Naive B cell (primary cell): ENCODE measurements at regions not wholly inside any gene's neighbourhood (a gene's known extent, or its start where the extent isn't known, plus 50 kb on each side); places are given as distances from the start of the nearest gene placed in this dataset.

Experiments used
- ATAC-seq, 2 donors: fragments of 150-1000 bp; cut with Tn5 transposase; 2 replicates each; pipeline ENCODE4 v1.10.0; 2021; ENCODE audit warnings: low read depth in 2 of 2, mild to moderate bottlenecking in 2 of 2, moderate library complexity in 2 of 2
- DNase-seq: peaks from one replicate; pipeline ENCODE4 v3.0.0; 2022
- H3K27ac Mint-ChIP-seq, 6 donors: one replicate each; pipeline ENCODE4 v1.8.0; 2020 to 2022; ENCODE audit warnings: mild to moderate bottlenecking in 6 of 6, mixed read lengths in 6 of 6, moderate library complexity in 5 of 6, inconsistent platforms in 2 of 6
- H3K27me3 Mint-ChIP-seq, 3 donors: one replicate each; pipeline ENCODE4 v1.8.0; 2021 to 2022; ENCODE audit warnings: mixed read lengths in 3 of 3, mild to moderate bottlenecking in 1 of 3
- H3K36me3 Mint-ChIP-seq, 2 donors: one replicate each; pipeline ENCODE4 v1.8.0; 2020 to 2022; ENCODE audit warnings: mixed read lengths in 2 of 2, inconsistent platforms in 1 of 2, mild to moderate bottlenecking in 1 of 2
- H3K4me1 Mint-ChIP-seq, 3 donors: one replicate each; pipeline ENCODE4 v1.8.0; 2020 to 2022; ENCODE audit warnings: mixed read lengths in 3 of 3, inconsistent platforms in 1 of 3, mild to moderate bottlenecking in 1 of 3, moderate library complexity in 1 of 3
- H3K4me3 Mint-ChIP-seq, 8 donors: one replicate each; pipeline ENCODE4 v1.8.0; 2020 to 2022; ENCODE audit warnings: mild to moderate bottlenecking in 8 of 8, mixed read lengths in 8 of 8, moderate library complexity in 8 of 8, inconsistent platforms in 2 of 8
- H3K9me3 Mint-ChIP-seq, 7 donors: one replicate each; pipeline ENCODE4 v1.8.0; 2020 to 2022; ENCODE audit warnings: mixed read lengths in 7 of 7, mild to moderate bottlenecking in 5 of 7, inconsistent platforms in 2 of 7, moderate library complexity in 1 of 7

DNA sequence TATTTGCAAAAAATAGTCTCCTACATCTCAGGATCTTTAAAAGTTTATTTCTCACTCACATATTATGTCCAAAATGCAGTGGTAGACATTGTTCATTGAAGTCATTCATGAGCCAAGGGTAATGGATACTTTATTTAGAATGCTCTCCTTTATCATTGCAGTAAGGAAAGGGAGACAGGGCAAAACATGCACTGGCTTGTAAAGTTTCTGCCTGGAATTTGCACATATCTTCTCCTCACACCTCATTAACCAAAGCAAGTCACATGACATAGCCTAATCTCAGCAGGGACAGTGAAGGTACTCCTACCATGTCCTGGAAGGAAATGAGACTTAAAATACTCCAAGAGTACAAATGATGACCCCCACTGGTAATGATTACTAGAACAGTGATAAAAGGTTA lies 333.7 kb upstream of the EPHA3 start:
- no peak overlapping the region for H3K27ac Mint-ChIP-seq
- H3K9me3 Mint-ChIP-seq: peaks cover 0 to 14% (median 2%) of the 10 kb centered on the region in 7 donors
- DNase-seq (no peak), ATAC-seq (no peak)
- no peaks in the 10 kb centered on the region for H3K36me3 Mint-ChIP-seq
- no peak overlapping the region for H3K4me3 Mint-ChIP-seq
- no peaks in the 10 kb centered on the region for H3K27me3 Mint-ChIP-seq
- H3K4me1 Mint-ChIP-seq: no peaks in the 10 kb centered on the region

DNA sequence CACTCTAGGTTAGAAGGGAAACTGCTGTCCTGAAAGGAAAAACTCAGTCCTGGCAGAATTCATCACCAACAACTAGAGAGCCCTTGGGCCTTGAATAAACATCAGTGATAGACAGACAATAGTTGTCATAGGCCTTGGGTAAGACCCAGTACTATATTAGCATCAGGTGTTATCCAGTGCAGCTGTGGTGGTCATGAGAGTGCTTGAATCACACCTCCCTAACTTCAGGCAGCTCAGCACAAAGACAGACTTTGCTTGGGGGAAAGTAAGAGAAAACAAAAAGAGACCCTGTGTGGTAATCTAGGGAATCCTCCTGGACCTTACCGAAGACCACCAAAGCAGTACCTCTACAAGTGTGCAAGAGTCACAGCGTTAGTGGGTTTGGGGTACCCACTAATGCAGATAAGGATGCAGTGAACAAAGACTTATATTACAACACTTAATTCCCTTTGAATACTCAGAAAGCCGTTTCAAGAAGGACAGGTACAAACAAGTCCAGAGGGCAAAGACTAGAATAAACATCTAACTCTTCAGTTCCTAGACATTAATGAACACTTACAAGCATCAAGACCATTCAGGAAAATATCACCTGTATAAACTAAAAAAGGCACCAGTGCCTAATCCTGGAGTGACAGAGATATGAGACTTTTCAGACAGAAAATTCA lies 332.3 kb upstream of the EPHA3 start:
- Mint-ChIP-seq H3K27ac (no peak overlapping the region), H3K4me3 (no peak overlapping the region), H3K9me3 (peaks cover 0 to 10% (median 1%) of the 10 kb centered on the region in 7 donors), H3K27me3 (no peaks in the 10 kb centered on the region), H3K4me1 (no peaks in the 10 kb centered on the region), H3K36me3 (no peaks in the 10 kb centered on the region)
- DNase-seq (no peak), ATAC-seq (no peak)

DNA sequence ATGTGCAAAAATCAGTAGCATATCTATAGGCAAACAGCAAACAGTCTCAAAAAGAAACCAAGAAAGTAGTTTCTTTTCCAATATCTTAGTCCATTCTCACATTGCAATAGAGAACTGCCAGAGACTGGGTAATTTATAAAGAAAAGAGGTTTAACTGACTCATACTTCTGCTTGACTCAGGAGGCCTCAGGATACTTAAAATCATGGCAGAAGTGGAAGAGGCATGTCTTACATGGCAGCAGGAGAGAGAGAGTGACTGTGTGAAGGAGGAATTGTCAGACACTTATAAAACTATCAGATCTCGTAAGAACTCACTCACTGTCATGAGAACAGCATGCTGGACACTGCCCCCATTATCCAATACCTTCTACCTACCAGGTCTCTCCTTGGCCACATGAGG lies 327.9 kb upstream of the EPHA3 start:
- no peaks in the 10 kb centered on the region for H3K36me3 Mint-ChIP-seq
- peaks cover 0 to 7% (median 6%) of the 10 kb centered on the region in 7 donors for H3K9me3 Mint-ChIP-seq
- DNase-seq (no peak), ATAC-seq (no peak)
- no peak overlapping the region for H3K27ac Mint-ChIP-seq
- no peaks in the 10 kb centered on the region for H3K4me1 Mint-ChIP-seq
- no peak overlapping the region for H3K4me3 Mint-ChIP-seq
- H3K27me3 Mint-ChIP-seq: no peaks in the 10 kb centered on the region

DNA sequence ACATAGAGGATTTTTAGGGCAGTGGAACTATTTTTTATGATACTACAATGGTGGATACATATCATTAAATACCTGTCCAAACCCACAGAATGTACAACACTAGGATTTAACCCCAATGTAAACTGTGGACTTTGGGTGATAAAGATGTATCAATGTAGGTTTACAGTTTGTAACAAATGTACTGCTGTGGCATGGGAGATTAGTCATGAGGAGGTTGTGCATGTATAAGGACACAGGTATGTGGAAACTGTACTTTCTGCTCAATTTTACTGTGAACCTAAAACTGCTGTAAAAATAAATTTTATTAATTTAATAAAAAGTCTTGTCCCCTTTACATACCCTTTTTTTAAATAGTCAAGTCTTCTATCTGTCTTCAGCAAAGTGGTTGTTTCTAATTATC lies 322.5 kb upstream of the EPHA3 start:
- peaks cover 2 to 16% (median 7%) of the 10 kb centered on the region in 7 donors for H3K9me3 Mint-ChIP-seq

DNA sequence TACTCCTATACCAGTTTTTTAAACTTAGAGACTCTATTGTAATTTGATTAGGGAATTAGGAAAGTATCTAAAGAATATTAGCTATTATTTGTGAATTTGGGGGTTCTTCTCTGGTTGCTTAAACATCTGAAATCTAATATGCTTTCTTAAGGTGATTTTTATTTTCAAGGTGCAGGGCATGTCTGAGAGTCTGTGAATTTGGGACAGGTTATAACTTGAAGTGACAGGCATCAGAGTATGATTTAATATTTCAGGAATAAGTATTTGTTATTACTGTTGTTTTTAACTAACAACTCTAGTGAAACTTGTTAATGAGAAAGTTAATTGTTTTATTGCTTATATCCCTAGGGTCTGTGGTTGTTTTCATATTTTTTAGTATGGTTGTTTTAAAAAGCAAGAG lies 321.6 kb upstream of the EPHA3 start:
- ATAC-seq: no peak
- Mint-ChIP-seq H3K4me1 (no peaks in the 10 kb centered on the region), H3K27ac (no peak overlapping the region), H3K9me3 (peaks cover 2 to 16% (median 6%) of the 10 kb centered on the region in 7 donors), H3K36me3 (no peaks in the 10 kb centered on the region), H3K4me3 (no peak overlapping the region), H3K27me3 (no peaks in the 10 kb centered on the region)
- no peak for DNase-seq

More for the DNA sequence above, 322.5 kb upstream of the EPHA3 start:
- H3K27me3 Mint-ChIP-seq: no peaks in the 10 kb centered on the region
- H3K4me3 Mint-ChIP-seq: no peak overlapping the region
- no peak for DNase-seq
- no peak overlapping the region for H3K27ac Mint-ChIP-seq
- H3K36me3 Mint-ChIP-seq: no peaks in the 10 kb centered on the region
- H3K4me1 Mint-ChIP-seq: no peaks in the 10 kb centered on the region
- ATAC-seq: no peak

DNA sequence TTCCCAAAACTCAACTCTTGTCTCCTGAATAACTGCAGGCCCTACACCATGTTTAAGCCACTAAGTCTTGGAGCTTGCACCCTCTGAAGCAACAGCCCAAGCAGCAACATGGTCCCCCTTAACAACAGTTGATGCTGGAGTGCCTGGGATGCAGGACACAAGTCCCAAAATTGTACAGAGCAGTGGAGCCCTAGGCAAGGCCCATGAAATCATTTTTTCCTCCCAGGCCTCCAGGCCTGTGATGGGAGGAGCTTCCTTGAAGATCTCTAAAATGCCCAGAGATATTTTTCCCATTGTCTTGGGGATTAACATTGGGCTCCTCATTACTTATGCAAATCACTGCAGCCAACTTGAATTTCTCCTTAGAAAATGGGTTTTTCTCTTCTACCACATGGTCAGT lies 311.9 kb upstream of the EPHA3 start:
- Mint-ChIP-seq H3K27me3 (no peaks in the 10 kb centered on the region), H3K9me3 (peaks cover 21 to 48% (median 31%) of the 10 kb centered on the region in 7 donors), H3K27ac (no peak overlapping the region), H3K36me3 (peaks cover 0 to 24% of the 10 kb centered on the region in 2 donors), H3K4me3 (no peak overlapping the region), H3K4me1 (no peaks in the 10 kb centered on the region)
- ATAC-seq (no peak), DNase-seq (no peak)

DNA sequence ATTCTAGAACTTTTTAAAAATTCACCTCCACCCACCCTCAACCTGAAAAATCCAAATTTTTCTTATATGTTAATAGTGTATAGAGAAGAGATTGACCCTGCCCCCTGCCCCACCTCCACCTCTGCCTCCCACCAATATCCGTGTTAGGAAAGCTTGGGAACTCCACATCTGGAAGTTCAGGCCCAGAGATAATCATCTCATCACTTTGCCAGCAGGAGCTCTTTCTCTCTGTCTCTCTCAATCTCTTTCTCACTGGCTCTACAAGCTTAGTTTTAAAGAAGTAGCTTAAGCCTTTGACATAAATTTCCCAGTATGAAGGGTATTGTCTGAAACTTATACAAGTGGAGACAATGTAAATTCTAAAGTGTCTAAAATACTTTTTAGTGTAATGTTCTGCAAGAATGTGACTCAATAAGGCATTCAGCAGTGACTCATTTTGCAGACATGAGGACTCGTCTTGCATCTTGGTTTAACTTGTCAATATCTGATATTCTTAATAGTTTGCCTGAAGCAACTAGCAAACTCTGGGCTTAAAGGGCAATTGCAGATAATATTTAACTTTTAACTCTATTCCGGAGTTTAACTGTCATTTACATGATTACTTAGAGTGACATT lies 299.8 kb upstream of the EPHA3 start:
- Mint-ChIP-seq H3K36me3 (no peaks in the 10 kb centered on the region), H3K4me3 (no peak overlapping the region), H3K27me3 (no peaks in the 10 kb centered on the region), H3K27ac (no peak overlapping the region), H3K9me3 (peaks cover 0 to 4% (median 0%) of the 10 kb centered on the region in 7 donors), H3K4me1 (no peaks in the 10 kb centered on the region)
- ATAC-seq (no peak), DNase-seq (no peak)

DNA sequence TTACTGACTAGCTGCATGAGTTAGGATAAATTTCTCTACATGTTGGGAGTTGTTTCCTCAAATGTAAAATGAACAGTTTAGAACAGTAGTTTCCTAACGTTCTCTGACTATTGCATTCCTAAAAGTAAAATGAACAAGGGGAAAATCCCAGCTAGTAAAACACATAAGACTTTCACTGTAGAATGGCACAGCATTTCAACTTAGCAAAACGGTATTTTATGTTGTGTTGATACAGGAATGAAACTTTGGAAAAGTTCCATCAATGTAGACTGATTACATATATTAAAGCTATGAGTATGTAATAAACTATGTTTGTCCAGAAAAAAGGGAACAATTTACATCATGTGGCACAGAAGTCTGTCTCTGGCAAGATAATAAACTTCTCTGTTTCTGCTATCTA lies 297.4 kb upstream of the EPHA3 start:
- no peak for ATAC-seq
- no peaks in the 10 kb centered on the region for H3K27me3 Mint-ChIP-seq
- no peaks in the 10 kb centered on the region for H3K4me1 Mint-ChIP-seq
- DNase-seq: no peak
- no peaks in the 10 kb centered on the region for H3K9me3 Mint-ChIP-seq
- no peak overlapping the region for H3K27ac Mint-ChIP-seq
- no peak overlapping the region for H3K4me3 Mint-ChIP-seq
- H3K36me3 Mint-ChIP-seq: no peaks in the 10 kb centered on the region

DNA sequence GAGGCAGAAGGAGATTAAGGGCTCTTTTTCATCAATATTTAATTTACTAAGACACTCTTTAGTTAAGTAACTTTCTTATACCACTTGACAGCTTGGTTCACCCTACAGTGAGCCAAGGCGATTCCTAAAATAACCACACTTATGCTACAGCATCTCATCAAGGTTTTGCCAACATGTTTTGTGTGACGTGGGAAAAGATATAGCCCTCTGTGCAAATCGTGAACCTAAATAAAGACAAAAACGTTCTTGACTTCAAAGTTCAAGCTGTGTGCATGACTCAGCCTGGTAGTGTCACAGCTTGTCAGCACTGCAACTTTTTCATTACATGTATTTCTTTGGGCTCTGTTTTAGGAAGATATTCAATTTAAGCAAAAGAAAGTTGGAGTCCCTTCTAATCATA lies 297.0 kb upstream of the EPHA3 start:
- no peaks in the 10 kb centered on the region for H3K27me3 Mint-ChIP-seq
- ATAC-seq (no peak), DNase-seq (no peak)
- H3K27ac Mint-ChIP-seq: no peak overlapping the region
- H3K9me3 Mint-ChIP-seq: no peaks in the 10 kb centered on the region
- H3K36me3 Mint-ChIP-seq: no peaks in the 10 kb centered on the region
- no peaks in the 10 kb centered on the region for H3K4me1 Mint-ChIP-seq
- H3K4me3 Mint-ChIP-seq: no peak overlapping the region

DNA sequence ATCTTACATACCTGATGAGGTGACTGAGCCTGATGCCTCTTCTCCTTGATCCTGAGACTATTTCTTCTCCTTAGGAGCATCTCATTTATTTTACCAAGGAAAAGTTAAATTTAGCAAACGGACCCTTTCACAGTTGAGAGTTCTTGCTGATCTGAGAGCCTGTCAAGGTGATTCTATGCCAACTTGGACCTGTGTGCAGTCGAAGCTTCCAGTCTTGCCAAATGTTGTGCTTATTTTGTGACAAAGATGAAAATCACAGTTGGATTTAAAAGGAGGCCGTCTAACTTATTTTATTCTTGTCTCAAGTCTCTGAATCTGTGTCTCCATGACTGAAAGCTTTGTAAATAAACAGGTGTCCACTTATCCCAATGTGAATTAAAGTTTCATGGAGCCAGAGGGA lies 296.3 kb upstream of the EPHA3 start:
- no peak overlapping the region for H3K4me3 Mint-ChIP-seq
- ATAC-seq: no peak
- no peaks in the 10 kb centered on the region for H3K4me1 Mint-ChIP-seq
- H3K27ac Mint-ChIP-seq: no peak overlapping the region
- peaks cover 0 to 1% (median 0%) of the 10 kb centered on the region in 7 donors for H3K9me3 Mint-ChIP-seq
- H3K27me3 Mint-ChIP-seq: no peaks in the 10 kb centered on the region
- no peaks in the 10 kb centered on the region for H3K36me3 Mint-ChIP-seq
- no peak for DNase-seq

DNA sequence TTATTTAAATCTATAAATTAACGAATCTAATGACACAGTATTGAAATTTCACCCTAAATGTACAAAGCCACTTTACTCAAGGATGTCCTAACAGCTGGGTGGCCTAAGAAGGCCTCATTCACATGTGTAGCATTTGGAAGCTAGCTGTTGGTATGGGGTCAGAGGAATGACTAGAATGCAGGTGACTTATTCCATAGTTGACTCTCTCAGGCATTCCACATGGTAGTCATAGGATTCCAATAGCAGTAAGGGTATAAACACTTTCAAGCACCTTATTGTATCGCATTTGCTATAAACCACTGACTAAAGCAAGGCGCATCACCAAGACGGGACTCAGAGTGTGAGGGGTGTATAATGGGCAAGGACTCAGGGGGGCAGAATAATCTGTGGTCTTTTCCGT lies 294.8 kb upstream of the EPHA3 start:
- DNase-seq (no peak), ATAC-seq (no peak)
- Mint-ChIP-seq H3K36me3 (no peaks in the 10 kb centered on the region), H3K27ac (no peak overlapping the region), H3K4me3 (no peak overlapping the region), H3K27me3 (no peaks in the 10 kb centered on the region), H3K9me3 (peaks cover 0 to 1% (median 0%) of the 10 kb centered on the region in 7 donors), H3K4me1 (no peaks in the 10 kb centered on the region)

DNA sequence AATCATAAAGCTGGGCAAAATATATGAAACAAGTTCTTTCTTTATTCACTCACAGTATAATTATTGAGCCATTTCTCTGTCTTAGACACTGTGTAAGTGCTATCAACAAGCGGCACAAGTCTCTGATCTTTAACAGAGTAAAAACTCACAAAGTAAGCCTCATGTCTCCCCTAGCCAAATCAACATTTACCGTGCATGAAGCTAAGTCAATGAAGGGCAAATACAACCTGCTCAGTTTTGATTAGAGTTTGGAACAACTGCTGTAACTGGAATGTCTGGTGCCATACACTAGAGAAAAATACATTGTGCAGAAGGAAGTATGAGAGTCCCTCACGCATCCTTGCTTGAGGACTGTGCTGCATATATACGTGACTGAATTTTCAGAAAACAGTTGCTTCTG lies 291.0 kb upstream of the EPHA3 start:
- Mint-ChIP-seq H3K4me1 (no peaks in the 10 kb centered on the region), H3K27ac (no peak overlapping the region), H3K36me3 (no peaks in the 10 kb centered on the region), H3K9me3 (peaks cover 0 to 1% (median 0%) of the 10 kb centered on the region in 7 donors), H3K27me3 (no peaks in the 10 kb centered on the region), H3K4me3 (no peak overlapping the region)
- ATAC-seq (no peak), DNase-seq (no peak)

DNA sequence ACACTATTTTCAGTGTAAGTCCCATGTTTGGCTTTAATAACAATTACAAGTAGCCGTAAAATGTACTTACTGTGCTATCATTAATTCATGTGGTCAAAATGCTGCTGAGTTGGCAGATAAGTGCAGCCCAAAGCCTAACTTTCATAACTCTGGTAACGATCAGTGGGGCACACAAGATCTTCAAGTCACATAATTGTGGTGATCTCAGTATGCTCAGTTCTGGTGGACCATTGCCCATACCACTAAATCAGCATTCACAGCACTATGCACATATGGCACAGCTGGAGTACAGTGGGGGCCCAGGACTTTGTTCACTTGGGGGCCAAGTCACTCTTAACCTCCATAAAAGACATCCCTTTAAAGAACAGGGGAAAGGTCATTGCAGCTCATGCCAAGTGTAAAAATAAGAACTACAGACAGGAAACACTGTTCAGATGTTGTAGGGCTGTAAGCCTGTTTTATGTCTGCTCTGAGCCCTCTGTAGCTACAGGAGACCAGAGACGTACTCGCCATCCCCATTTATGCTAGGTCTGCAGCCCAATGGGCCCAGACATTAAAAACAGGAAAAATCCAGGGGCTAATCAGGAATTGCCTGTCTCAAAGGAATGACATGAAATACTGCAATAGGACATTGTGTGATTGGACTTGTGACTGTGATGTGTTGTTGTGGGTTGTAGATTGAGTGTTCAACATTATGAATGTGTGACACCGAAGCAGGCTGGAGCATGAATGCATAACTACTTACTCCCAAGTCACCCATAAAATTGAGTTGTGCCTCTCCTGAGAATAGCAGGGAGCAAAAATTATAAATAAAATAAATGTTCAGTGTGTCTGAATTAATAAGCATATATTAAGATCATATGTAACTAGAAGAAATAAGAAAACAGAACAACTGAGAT lies 282.5 kb upstream of the EPHA3 start:
- Mint-ChIP-seq H3K4me1 (no peaks in the 10 kb centered on the region), H3K4me3 (no peak overlapping the region), H3K36me3 (no peaks in the 10 kb centered on the region), H3K27ac (no peak overlapping the region), H3K27me3 (no peaks in the 10 kb centered on the region), H3K9me3 (no peaks in the 10 kb centered on the region)
- ATAC-seq: no peak
- DNase-seq: no peak

DNA sequence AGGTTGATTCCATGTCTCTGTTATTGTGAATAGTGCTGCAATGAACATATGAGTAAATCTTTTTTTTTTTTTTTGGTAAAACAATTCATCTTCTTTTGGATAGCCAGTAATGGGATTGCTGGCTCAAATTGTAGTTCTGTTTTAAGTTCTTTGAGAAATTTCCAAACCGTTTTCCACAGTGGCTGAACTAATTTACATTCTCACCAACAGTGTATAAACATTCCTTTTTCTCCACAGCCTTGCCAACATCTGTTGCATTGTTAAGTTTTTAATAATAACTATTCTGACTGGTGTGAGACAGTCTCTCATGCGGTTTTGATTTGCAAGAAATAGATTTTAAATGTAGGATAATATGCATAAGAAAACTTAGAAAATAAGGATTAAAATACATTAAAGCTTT lies 279.0 kb upstream of the EPHA3 start:
- Mint-ChIP-seq H3K4me1 (no peaks in the 10 kb centered on the region), H3K36me3 (no peaks in the 10 kb centered on the region), H3K27ac (no peak overlapping the region), H3K4me3 (no peak overlapping the region), H3K27me3 (no peaks in the 10 kb centered on the region), H3K9me3 (no peaks in the 10 kb centered on the region)
- ATAC-seq (no peak), DNase-seq (no peak)
